Activated CD8-positive, alpha-beta memory T cell treated with anti-CD3 and anti-CD28 coated beads for 4 hours (primary cell): ENCODE measurements at regions not wholly inside any gene's neighbourhood (a gene's known extent, or its start where the extent isn't known, plus 50 kb on each side); places are given as distances from the start of the nearest gene placed in this dataset.
"Not testable (repeated sequence)": the region's sequence is repeated elsewhere in the genome, so short reads cannot be mapped to it uniquely, and the experiment has no call there.

ENCODE experiments used
- DNase-seq, 2 donors: peaks; one replicate each; pipeline ENCODE4 v3.0.0-alpha.2; 2020; ENCODE audit warnings: low read depth in 2 of 2

GRCh38 chr20:48329676-48330664, 497.8 kb downstream of the PREX1 start:
- no peak for DNase-seq

GRCh38 chr20:48329031-48329615, 498.7 kb downstream of the PREX1 start:
- no peak for DNase-seq

- DNase-seq = not testable (repeated sequence)
Measured at GRCh38 chr20:48327848-48328247, 500.0 kb downstream of the PREX1 start.

GRCh38 chr20:48326868-48327267, 500.9 kb downstream of the PREX1 start:
- DNase-seq = no peak

GRCh38 chr20:48326434-48326691, 501.4 kb downstream of the PREX1 start:
- no peak for DNase-seq

GRCh38 chr20:48325656-48326433, 502.0 kb downstream of the PREX1 start:
- no peak for DNase-seq

- no peak for DNase-seq
Measured at GRCh38 chr20:48324744-48325143, 503.1 kb downstream of the PREX1 start.

- no peak for DNase-seq
Measured at GRCh38 chr20:48321271-48321670, 506.5 kb downstream of the PREX1 start.

- no peak for DNase-seq
Measured at GRCh38 chr20:48319943-48320584, 507.7 kb downstream of the PREX1 start.

GRCh38 chr20:48317578-48317977, 510.2 kb downstream of the PREX1 start:
- DNase-seq = no peak

GRCh38 chr20:48314925-48315592, 512.7 kb downstream of the PREX1 start:
- no peak for DNase-seq

GRCh38 chr20:48313324-48313723, 514.5 kb downstream of the PREX1 start:
- DNase-seq = no peak

GRCh38 chr20:48311956-48312355, 515.8 kb downstream of the PREX1 start:
- DNase-seq = no peak

GRCh38 chr20:48310305-48310704, 517.5 kb downstream of the PREX1 start:
- no peak for DNase-seq

GRCh38 chr20:48309293-48309692, 518.5 kb downstream of the PREX1 start:
- DNase-seq = no peak

GRCh38 chr20:48308882-48309281, 518.9 kb downstream of the PREX1 start:
- no peak for DNase-seq

GRCh38 chr20:48308232-48308781, 519.5 kb downstream of the PREX1 start:
- no peak for DNase-seq

- no peak for DNase-seq
Measured at GRCh38 chr20:48307277-48307676, 520.5 kb downstream of the PREX1 start.

- no peak for DNase-seq
Measured at GRCh38 chr20:48302844-48303542, 517.7 kb upstream of the SULF2 start.

GRCh38 chr20:48302149-48302548, 516.9 kb upstream of the SULF2 start:
- no peak for DNase-seq

- DNase-seq = no peak
Measured at GRCh38 chr20:48301189-48301588, 515.9 kb upstream of the SULF2 start.
